GM12892 (cell line): ENCODE measurements at regions not wholly inside any gene's neighbourhood (a gene's known extent, or its start where the extent isn't known, plus 50 kb on each side); places are given as distances from the start of the nearest gene placed in this dataset.

ENCODE experiments used
- POLR2AphosphoS5 ChIP-seq: IDR thresholded peaks from 2 replicates; pipeline ENCODE4 v1.6.1; 2011; ENCODE audit warnings: low read depth, low read length, control low read depth
- TAF1 ChIP-seq: IDR thresholded peaks from 2 replicates; pipeline ENCODE4 v1.6.1; 2011; ENCODE audit warnings: low read depth, mild to moderate bottlenecking, control low read depth, low read length, borderline replicate concordance

DNA sequence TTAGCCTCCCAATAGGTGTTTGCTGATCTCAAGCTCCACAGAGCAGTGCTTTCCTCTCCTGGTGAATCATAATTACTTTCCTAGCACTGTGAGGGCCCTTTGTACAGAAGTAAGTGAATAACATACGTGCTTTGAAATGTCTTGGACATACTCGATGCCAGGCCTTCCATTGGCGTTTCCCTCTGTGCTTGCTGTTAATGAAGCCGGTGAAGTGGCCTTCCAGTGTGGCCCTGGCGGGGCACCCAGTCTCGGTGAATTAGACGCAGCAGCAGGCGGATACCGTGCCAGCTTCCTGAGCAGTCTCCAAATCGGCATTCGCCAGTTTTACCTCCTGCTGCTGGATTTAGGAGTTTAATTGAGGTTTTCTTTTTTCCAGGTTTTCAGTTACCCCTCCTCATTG is 132.3 kb downstream of the HMX1 start:
- no peak for TF ChIP-seq TAF1
- no peak for TF ChIP-seq POLR2AphosphoS5
